Esophagus muscularis mucosa (tissue), 3 donors: ENCODE measurements at regions not wholly inside any gene's neighbourhood (a gene's known extent, or its start where the extent isn't known, plus 50 kb on each side); places are given as distances from the start of the nearest gene placed in this dataset.

ENCODE experiments used
- CTCF ChIP-seq, 3 experiments: fragments of 200-600 bp in 2 of 3; fragments of 450-650 bp in 1 of 3; sonication (generic) in 2 of 3; IDR thresholded peaks; one replicate each; pipeline ENCODE4 v1.5.1; 2017 to 2019; ENCODE audit warnings: antibody characterized with exemption in 3 of 3, mild to moderate bottlenecking in 2 of 3, moderate library complexity in 1 of 3
- POLR2A ChIP-seq: fragments of 450-650 bp; IDR thresholded peaks from one replicate; pipeline ENCODE4 v1.6.1; 2017; ENCODE audit warnings: antibody characterized with exemption, moderate library complexity, mild to moderate bottlenecking, low read depth

- TF ChIP-seq POLR2A (no peak), CTCF (IDR thresholded peaks at IDR 0.05) (no peak)
Measured at GRCh38 chr6:9346923-9347322, 911.6 kb upstream of the SLC35B3 start.
